Right atrium auricular region (tissue), 2 donors: ENCODE measurements at regions not wholly inside any gene's neighbourhood (a gene's known extent, or its start where the extent isn't known, plus 50 kb on each side); places are given as distances from the start of the nearest gene placed in this dataset.
A peak's percentile ranks its signal among the peaks of the same experiment; 100 is the strongest.

Source experiments
- DNase-seq: peaks from one replicate; pipeline ENCODE4 v3.0.0-alpha.2; 2019; ENCODE audit warnings: low spot score
- H3K27ac ChIP-seq, 2 donors: fragments of 200-600 bp; sonication (generic); 1 replicate in 1 of 2; 2 replicates in 1 of 2; pipeline ENCODE4 v1.5.1; 2016 to 2019
- H3K27me3 ChIP-seq, 2 donors: fragments of 200-600 bp; sonication (generic); one replicate each; pipeline versions ENCODE4 v1.5.1 to v1.6.0; 2017 to 2019
- H3K36me3 ChIP-seq: fragments of 200-600 bp; sonication (generic); one replicate; pipeline ENCODE4 v1.5.1; 2016
- H3K4me1 ChIP-seq, 2 donors: fragments of 200-600 bp; sonication (generic); one replicate each; pipeline versions ENCODE4 v1.5.1 to v1.6.0; 2017 to 2019
- H3K4me3 ChIP-seq, 2 donors: fragments of 200-600 bp; sonication (generic); 1 replicate in 1 of 2; 2 replicates in 1 of 2; pipeline ENCODE4 v1.5.1; 2017 to 2019; ENCODE audit warnings: mild to moderate bottlenecking in 1 of 2, moderate library complexity in 1 of 2
- H3K9me3 ChIP-seq, 2 donors: fragments of 200-600 bp; sonication (generic); one replicate each; pipeline ENCODE4 v1.5.1; 2019
- CTCF ChIP-seq, 2 donors: fragments of 200-600 bp; sonication (generic); IDR thresholded peaks; one replicate each; pipeline ENCODE4 v1.5.1; 2019; ENCODE audit warnings: antibody characterized with exemption in 2 of 2

DNA sequence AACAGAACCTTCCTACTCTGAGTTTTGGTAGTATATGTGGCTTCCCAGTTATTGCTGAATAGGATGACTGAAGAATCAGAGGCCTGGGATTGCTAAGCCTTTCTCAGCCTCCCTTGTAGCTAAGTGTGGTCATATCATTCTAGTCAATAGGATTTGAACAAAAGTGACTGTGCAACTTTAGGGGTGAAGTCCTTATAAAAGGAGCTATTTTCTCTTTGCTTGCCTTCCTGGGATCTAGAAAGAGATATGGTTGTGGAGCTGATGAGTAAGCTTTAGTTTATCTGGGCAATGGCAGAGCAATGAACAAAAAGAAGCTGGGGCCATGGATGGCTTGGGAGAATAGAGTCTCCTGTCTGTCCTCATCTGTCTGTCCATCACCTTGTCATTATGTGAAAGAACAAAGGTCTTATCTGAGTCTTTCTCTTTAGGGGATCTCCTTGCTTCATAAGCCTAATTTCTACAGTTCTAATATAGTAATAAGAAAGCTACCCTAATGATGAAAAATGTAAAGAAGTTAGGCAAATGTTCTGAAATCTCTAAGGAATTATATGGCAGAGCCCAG lies 91.5 kb downstream of the TENT5C start:
- Histone ChIP-seq H3K4me1 (peaks cover 0 to 18% of the 10 kb centered on the region in 2 donors), H3K27ac (peak overlapping the region; percentile 69 to 80), H3K36me3 (no peaks in the 10 kb centered on the region), H3K4me3 (no peak overlapping the region), H3K27me3 (no peaks in the 10 kb centered on the region), H3K9me3 (no peaks in the 10 kb centered on the region)
- DNase-seq: no peak
- no peak for TF ChIP-seq CTCF (IDR thresholded peaks at IDR 0.05)

DNA sequence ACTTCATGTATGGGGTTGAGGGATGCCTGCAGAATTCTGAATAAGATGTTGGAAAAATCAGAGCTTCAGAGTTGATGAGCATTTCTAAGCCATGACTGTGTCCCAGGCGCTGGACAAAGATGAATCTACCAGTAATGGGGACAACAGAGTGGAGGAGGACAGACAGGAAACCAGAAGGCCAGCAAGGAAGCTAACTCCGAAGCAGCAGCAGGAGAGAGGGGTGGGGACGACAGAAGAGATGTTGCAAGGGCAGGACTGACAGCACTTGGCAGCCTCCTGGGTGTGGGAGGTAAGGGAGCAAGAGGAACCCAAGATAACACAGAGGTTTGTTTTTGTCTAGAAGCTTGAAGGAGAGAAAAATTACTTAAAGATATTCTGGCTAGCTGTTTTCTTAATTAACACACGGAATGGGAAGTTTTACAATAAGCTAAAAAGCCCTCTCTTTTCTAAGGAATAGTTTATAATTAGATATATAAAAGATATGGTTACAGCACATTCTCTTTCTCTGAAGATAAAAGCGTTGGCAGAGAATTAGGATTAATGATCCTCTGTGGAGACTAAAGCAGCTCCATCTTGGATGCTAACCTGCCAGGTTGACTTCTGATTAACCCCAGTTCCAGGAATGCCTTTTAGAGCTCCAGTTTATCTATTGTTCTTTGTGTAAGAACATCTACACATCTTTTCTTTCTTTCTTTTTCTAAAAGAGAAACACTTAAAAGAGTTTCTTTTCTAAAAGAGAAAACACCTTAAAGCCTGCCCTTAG lies 92.7 kb downstream of the TENT5C start:
- H3K4me1 ChIP-seq: peaks cover 0 to 18% of the 10 kb centered on the region in 2 donors
- no peaks in the 10 kb centered on the region for H3K27me3 ChIP-seq
- no peak for TF ChIP-seq CTCF (IDR thresholded peaks at IDR 0.05)
- peak overlapping the region in 1 of 2 donors; percentile 43 for H3K27ac ChIP-seq
- no peaks in the 10 kb centered on the region for H3K36me3 ChIP-seq
- no peaks in the 10 kb centered on the region for H3K9me3 ChIP-seq
- H3K4me3 ChIP-seq: no peak overlapping the region
- DNase-seq: no peak

DNA sequence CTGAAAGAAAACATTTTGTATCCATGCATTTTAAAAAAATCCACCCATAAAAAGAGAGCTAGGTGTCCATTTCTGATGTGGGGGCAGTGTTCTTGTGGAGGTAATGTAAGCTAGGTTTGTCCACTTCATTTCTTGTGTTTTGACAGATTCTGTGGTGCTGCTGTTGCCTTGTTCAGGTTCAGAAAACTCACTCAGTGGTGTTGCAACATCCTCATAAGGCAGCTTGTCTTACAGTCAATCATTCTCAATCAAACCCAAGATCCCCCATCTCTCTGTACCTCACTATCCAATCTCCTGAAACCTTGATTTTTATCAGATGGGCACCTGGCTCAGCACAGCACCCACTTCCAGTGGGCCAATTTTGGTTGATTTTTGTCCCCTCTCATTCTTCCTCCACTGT lies 94.1 kb downstream of the TENT5C start:
- H3K27ac ChIP-seq: no peak overlapping the region
- no peak for DNase-seq
- H3K27me3 ChIP-seq: no peaks in the 10 kb centered on the region
- H3K4me3 ChIP-seq: no peak overlapping the region
- no peaks in the 10 kb centered on the region for H3K36me3 ChIP-seq
- no peak for TF ChIP-seq CTCF (IDR thresholded peaks at IDR 0.05)
- H3K9me3 ChIP-seq: no peaks in the 10 kb centered on the region
- peaks cover 0 to 18% of the 10 kb centered on the region in 2 donors for H3K4me1 ChIP-seq

- Histone ChIP-seq H3K4me3 (no peak overlapping the region), H3K36me3 (no peaks in the 10 kb centered on the region), H3K27me3 (no peaks in the 10 kb centered on the region), H3K4me1 (peaks cover 0 to 8% of the 10 kb centered on the region in 2 donors), H3K27ac (no peak overlapping the region), H3K9me3 (no peaks in the 10 kb centered on the region)
- no peak for DNase-seq
- TF ChIP-seq CTCF (IDR thresholded peaks at IDR 0.05): no peak
These were observed 96.8 kb downstream of the TENT5C start for GRCh38 chr1:117702654-117703053.

- Histone ChIP-seq H3K9me3 (no peaks in the 10 kb centered on the region), H3K27ac (no peak overlapping the region), H3K4me1 (no peaks in the 10 kb centered on the region), H3K27me3 (no peaks in the 10 kb centered on the region), H3K36me3 (no peaks in the 10 kb centered on the region), H3K4me3 (no peak overlapping the region)
- no peak for TF ChIP-seq CTCF (IDR thresholded peaks at IDR 0.05)
- DNase-seq: no peak
These were observed 101.5 kb downstream of the TENT5C start for GRCh38 chr1:117707371-117707770.
